HEK293 (cell line): ENCODE measurements at regions not wholly inside any gene's neighbourhood (a gene's known extent, or its start where the extent isn't known, plus 50 kb on each side); places are given as distances from the start of the nearest gene placed in this dataset.
A peak's percentile ranks its signal among the peaks of the same experiment; 100 is the strongest.

ENCODE experiments used
- CTCF ChIA-PET: fragments of 350-600 bp; formaldehyde crosslinking; extraction: SDS; loops from one replicate; lab custom pipeline; 2021; ENCODE audit warnings: antibody characterized with exemption; lab: Yijun Ruan, JAX
- POLR2A ChIA-PET: fragments of 300-600 bp; formaldehyde crosslinking; extraction: SDS; loops from one replicate; lab custom pipeline; 2020; ENCODE audit warnings: antibody characterized with exemption, inconsistent platforms; lab: Yijun Ruan, JAX
- H3K27ac ChIP-seq: fragments of 200-500 bp; sonication (Bioruptor generic); 2 replicates; pipeline ENCODE4 v1.5.1; 2014; ENCODE audit warnings: low read depth, low read length, control low read depth, inconsistent platforms; ENCODE audit errors: extremely low read depth
- H3K36me3 ChIP-seq, 2 experiments: fragments of 200-500 bp in 1 of 2; sonication (Bioruptor generic) in 1 of 2; 1 replicate in 1 of 2; 2 replicates in 1 of 2; pipeline ENCODE4 v1.5.1; 2014 to 2017; ENCODE audit warnings: inconsistent platforms in 2 of 2, low read length in 2 of 2; ENCODE audit not compliant: control insufficient read depth in 2 of 2, insufficient read depth in 1 of 2
- H3K4me1 ChIP-seq: fragments of 200-500 bp; sonication (Bioruptor generic); 2 replicates; pipeline ENCODE4 v1.5.1; 2014; ENCODE audit warnings: mild to moderate bottlenecking, low read length, inconsistent platforms; ENCODE audit not compliant: control insufficient read depth, insufficient read depth
- H3K4me3 ChIP-seq: 2 replicates; pipeline ENCODE4 v1.5.1; 2011; ENCODE audit warnings: low read depth, mild to moderate bottlenecking, control low read depth, low read length, moderate library complexity
- H3K9me3 ChIP-seq: fragments of 200-500 bp; sonication (Bioruptor generic); 2 replicates; pipeline ENCODE4 v1.5.1; 2014; ENCODE audit warnings: low read depth, low read length, inconsistent platforms; ENCODE audit not compliant: control insufficient read depth, insufficient read depth
- BCL11B ChIP-seq: fragments of 450-650 bp; formaldehyde crosslinking; IDR thresholded peaks from 2 replicates; pipeline ENCODE4 v1.5.1; 2016; ENCODE audit warnings: low read depth, missing biosample characterization, missing genetic modification characterization
- GLIS1 ChIP-seq: fragments of 450-650 bp; formaldehyde crosslinking; IDR thresholded peaks from 2 replicates; pipeline ENCODE4 v1.5.1; 2016; ENCODE audit warnings: missing biosample characterization, missing genetic modification characterization
- GLIS2 ChIP-seq: fragments of 450-650 bp; formaldehyde crosslinking; IDR thresholded peaks from 2 replicates; pipeline ENCODE4 v1.5.1; 2016; ENCODE audit warnings: missing biosample characterization, missing genetic modification characterization
- KLF1 ChIP-seq: fragments of 450-650 bp; formaldehyde crosslinking; IDR thresholded peaks from 2 replicates; pipeline ENCODE4 v1.5.1; 2016; ENCODE audit warnings: missing biosample characterization, missing genetic modification characterization
- MEIS1 ChIP-seq: sonication (generic); formaldehyde crosslinking; IDR thresholded peaks from 2 replicates; pipeline ENCODE4 v1.8.1; 2022; ENCODE audit warnings: missing genetic modification reagents, mild to moderate bottlenecking, borderline replicate concordance
- SCRT1 ChIP-seq: fragments of 450-650 bp; formaldehyde crosslinking; IDR thresholded peaks from 2 replicates; pipeline ENCODE4 v1.5.1; 2016; ENCODE audit warnings: missing biosample characterization, missing genetic modification characterization, borderline replicate concordance
- TCF7L2 ChIP-seq: IDR thresholded peaks from 2 replicates; pipeline ENCODE4 v1.6.1; 2011; ENCODE audit warnings: low read depth, mild to moderate bottlenecking, inconsistent platforms, low read length, moderate library complexity, borderline replicate concordance
- YY2 ChIP-seq: fragments of 450-650 bp; formaldehyde crosslinking; IDR thresholded peaks from 2 replicates; pipeline ENCODE4 v1.5.1; 2016; ENCODE audit warnings: missing biosample characterization, missing genetic modification characterization
- ZBTB17 ChIP-seq: fragments of 450-650 bp; formaldehyde crosslinking; IDR thresholded peaks from 2 replicates; pipeline ENCODE4 v1.5.1; 2016; ENCODE audit warnings: missing biosample characterization, missing genetic modification characterization
- ZBTB20 ChIP-seq: fragments of 450-650 bp; formaldehyde crosslinking; IDR thresholded peaks from 2 replicates; pipeline ENCODE4 v1.5.1; 2016; ENCODE audit warnings: missing biosample characterization, missing genetic modification characterization
- ZFP69B ChIP-seq: fragments of 450-650 bp; formaldehyde crosslinking; IDR thresholded peaks from 2 replicates; pipeline ENCODE4 v1.5.1; 2016; ENCODE audit warnings: missing biosample characterization, missing genetic modification characterization
- ZNF121 ChIP-seq: fragments of 450-650 bp; formaldehyde crosslinking; IDR thresholded peaks from 2 replicates; pipeline ENCODE4 v1.5.1; 2016; ENCODE audit warnings: missing biosample characterization, missing genetic modification characterization
- ZNF169 ChIP-seq: fragments of 450-650 bp; formaldehyde crosslinking; IDR thresholded peaks from 2 replicates; pipeline ENCODE4 v1.5.1; 2016; ENCODE audit warnings: missing biosample characterization, missing genetic modification characterization
- ZNF174 ChIP-seq: fragments of 450-650 bp; formaldehyde crosslinking; IDR thresholded peaks from 2 replicates; pipeline ENCODE4 v1.5.0; 2017; ENCODE audit warnings: missing biosample characterization, mild to moderate bottlenecking, missing genetic modification characterization
- ZNF223 ChIP-seq: fragments of 450-650 bp; formaldehyde crosslinking; IDR thresholded peaks from 2 replicates; pipeline ENCODE4 v1.5.1; 2016; ENCODE audit warnings: missing biosample characterization, missing genetic modification characterization
- ZNF311 ChIP-seq: fragments of 450-650 bp; formaldehyde crosslinking; IDR thresholded peaks from 2 replicates; pipeline ENCODE4 v1.5.1; 2017; ENCODE audit warnings: missing biosample characterization, missing genetic modification characterization, borderline replicate concordance
- ZNF610 ChIP-seq: fragments of 450-650 bp; formaldehyde crosslinking; IDR thresholded peaks from 2 replicates; pipeline ENCODE4 v1.5.1; 2016; ENCODE audit warnings: missing biosample characterization, missing genetic modification characterization, borderline replicate concordance
- TF ChIP-seq, protein P1 (sequence below): fragments of 450-650 bp; formaldehyde crosslinking; IDR thresholded peaks from 2 replicates; pipeline ENCODE4 v1.5.1; 2017; ENCODE audit warnings: missing biosample characterization, missing genetic modification characterization
- TF ChIP-seq, protein P2 (sequence below): fragments of 450-650 bp; formaldehyde crosslinking; IDR thresholded peaks from 2 replicates; pipeline ENCODE4 v1.5.1; 2016; ENCODE audit warnings: missing biosample characterization, missing genetic modification characterization
- TF ChIP-seq, protein P3 (sequence below): fragments of 450-650 bp; formaldehyde crosslinking; IDR thresholded peaks from 2 replicates; pipeline ENCODE4 v1.5.1; 2017; ENCODE audit warnings: missing biosample characterization, missing genetic modification characterization
- TF ChIP-seq, protein P4 (sequence below): IDR thresholded peaks from 2 replicates; pipeline ENCODE4 v1.6.1; 2011; ENCODE audit warnings: mild to moderate bottlenecking, low read depth, low read length, borderline replicate concordance
- TF ChIP-seq, protein P5 (sequence below): fragments of 450-650 bp; formaldehyde crosslinking; IDR thresholded peaks from 2 replicates; pipeline ENCODE4 v1.5.1; 2016; ENCODE audit warnings: missing biosample characterization, missing genetic modification characterization

- Histone ChIP-seq H3K4me1 (no peaks in the 10 kb centered on the region), H3K9me3 (no peaks in the 10 kb centered on the region), H3K4me3 (no peak overlapping the region), H3K36me3 (peaks cover 0 to 15% of the 10 kb centered on the region in 2 experiments; a peak in 2 of 3 replicates), H3K27ac (no peak overlapping the region)
- CTCF ChIA-PET, result no interaction called here
- no peak for TF ChIP-seq ZBTB17 (tag by site-specific recombination)
- TF ChIP-seq, protein P1, sequence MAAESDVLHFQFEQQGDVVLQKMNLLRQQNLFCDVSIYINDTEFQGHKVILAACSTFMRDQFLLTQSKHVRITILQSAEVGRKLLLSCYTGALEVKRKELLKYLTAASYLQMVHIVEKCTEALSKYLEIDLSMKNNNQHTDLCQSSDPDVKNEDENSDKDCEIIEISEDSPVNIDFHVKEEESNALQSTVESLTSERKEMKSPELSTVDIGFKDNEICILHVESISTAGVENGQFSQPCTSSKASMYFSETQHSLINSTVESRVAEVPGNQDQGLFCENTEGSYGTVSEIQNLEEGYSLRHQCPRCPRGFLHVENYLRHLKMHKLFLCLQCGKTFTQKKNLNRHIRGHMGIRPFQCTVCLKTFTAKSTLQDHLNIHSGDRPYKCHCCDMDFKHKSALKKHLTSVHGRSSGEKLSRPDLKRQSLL, result no peak
- POLR2A ChIA-PET, result no interaction called here
Observed at GRCh38 chr5:94045839-94046782, 304.7 kb upstream of the POU5F2 start.

DNA sequence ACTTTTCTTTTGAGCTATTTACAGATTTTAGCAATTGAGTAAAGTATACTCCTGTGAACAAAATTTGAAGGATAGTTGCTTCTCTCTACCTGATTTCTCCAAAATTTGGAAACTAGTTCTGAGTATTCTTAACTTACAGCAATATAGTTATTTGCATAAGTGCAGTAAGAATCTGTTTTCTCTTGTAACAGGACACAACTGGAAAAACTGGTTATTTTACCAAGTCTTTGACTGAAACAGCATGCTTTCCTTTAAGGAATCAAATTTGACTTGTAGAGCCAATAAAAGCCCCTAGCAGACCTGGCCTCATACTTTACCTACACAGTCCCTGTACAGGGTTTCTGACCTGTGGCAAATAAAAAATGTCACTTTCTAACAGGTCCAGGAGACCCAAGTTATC is 301.9 kb upstream of the POU5F2 start:
- Histone ChIP-seq H3K27ac (no peak overlapping the region), H3K9me3 (no peaks in the 10 kb centered on the region), H3K4me3 (no peak overlapping the region), H3K36me3 (peaks cover 0 to 10% of the 10 kb centered on the region in 2 experiments; a peak in 1 of 3 replicates), H3K4me1 (no peaks in the 10 kb centered on the region)
- POLR2A ChIA-PET, result no interaction called here
- TF ChIP-seq SCRT1 (tag by site-specific recombination) (no peak), KLF1 (tag by site-specific recombination) (no peak), YY2 (tag by site-specific recombination) (no peak), ZNF311 (tag by site-specific recombination) (no peak), ZNF610 (tag by site-specific recombination) (no peak), ZNF174 (tag by site-specific recombination) (no peak), GLIS1 (no peak), GLIS2 (tag by site-specific recombination) (no peak), ZNF121 (no peak), ZNF169 (tag by site-specific recombination) (no peak), ZBTB20 (tag by site-specific recombination) (no peak)
- TF ChIP-seq, protein P2, sequence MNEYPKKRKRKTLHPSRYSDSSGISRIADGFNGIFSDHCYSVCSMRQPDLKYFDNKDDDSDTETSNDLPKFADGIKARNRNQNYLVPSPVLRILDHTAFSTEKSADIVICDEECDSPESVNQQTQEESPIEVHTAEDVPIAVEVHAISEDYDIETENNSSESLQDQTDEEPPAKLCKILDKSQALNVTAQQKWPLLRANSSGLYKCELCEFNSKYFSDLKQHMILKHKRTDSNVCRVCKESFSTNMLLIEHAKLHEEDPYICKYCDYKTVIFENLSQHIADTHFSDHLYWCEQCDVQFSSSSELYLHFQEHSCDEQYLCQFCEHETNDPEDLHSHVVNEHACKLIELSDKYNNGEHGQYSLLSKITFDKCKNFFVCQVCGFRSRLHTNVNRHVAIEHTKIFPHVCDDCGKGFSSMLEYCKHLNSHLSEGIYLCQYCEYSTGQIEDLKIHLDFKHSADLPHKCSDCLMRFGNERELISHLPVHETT (tag by site-specific recombination), result no peak
- TF ChIP-seq, protein P3, sequence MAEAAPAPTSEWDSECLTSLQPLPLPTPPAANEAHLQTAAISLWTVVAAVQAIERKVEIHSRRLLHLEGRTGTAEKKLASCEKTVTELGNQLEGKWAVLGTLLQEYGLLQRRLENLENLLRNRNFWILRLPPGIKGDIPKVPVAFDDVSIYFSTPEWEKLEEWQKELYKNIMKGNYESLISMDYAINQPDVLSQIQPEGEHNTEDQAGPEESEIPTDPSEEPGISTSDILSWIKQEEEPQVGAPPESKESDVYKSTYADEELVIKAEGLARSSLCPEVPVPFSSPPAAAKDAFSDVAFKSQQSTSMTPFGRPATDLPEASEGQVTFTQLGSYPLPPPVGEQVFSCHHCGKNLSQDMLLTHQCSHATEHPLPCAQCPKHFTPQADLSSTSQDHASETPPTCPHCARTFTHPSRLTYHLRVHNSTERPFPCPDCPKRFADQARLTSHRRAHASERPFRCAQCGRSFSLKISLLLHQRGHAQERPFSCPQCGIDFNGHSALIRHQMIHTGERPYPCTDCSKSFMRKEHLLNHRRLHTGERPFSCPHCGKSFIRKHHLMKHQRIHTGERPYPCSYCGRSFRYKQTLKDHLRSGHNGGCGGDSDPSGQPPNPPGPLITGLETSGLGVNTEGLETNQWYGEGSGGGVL (tag by site-specific recombination), result no peak
- CTCF ChIA-PET, result no interaction called here

DNA sequence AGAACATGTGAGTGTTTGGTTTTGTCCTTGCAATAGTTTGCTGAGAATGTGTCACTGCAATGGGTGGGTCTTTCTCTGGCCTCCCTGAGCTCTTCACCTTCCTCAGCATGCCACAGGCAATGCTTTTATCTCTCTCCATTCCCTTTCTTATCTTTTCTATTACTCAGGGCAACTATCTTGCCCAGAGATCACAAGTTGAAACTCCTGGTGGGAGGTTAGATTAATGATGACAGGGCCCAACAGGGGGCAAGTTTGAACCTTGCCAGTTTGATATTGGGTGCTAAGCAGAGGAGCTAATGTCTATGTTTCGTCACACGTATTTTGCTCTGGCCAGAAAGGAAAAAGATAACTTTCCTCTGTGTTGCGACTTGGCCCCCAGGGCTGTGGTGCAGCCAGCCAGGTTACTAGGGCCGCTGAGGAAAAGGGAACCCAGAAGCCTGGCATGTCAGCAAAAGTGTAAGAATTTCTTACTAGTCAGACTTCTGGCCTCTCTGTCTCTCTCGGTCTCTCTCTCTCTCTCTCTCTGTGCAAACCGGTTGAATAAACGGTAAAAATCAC is 299.3 kb upstream of the POU5F2 start:
- peaks cover 0 to 9% of the 10 kb centered on the region in 2 experiments; a peak in 1 of 3 replicates for H3K36me3 ChIP-seq
- no peak overlapping the region for H3K4me3 ChIP-seq
- POLR2A ChIA-PET, result no interaction called here
- H3K9me3 ChIP-seq, result no peaks in the 10 kb centered on the region
- H3K27ac ChIP-seq, result no peak overlapping the region
- CTCF ChIA-PET, result no interaction called here
- H3K4me1 ChIP-seq, result no peaks in the 10 kb centered on the region
- TF ChIP-seq, protein P4, sequence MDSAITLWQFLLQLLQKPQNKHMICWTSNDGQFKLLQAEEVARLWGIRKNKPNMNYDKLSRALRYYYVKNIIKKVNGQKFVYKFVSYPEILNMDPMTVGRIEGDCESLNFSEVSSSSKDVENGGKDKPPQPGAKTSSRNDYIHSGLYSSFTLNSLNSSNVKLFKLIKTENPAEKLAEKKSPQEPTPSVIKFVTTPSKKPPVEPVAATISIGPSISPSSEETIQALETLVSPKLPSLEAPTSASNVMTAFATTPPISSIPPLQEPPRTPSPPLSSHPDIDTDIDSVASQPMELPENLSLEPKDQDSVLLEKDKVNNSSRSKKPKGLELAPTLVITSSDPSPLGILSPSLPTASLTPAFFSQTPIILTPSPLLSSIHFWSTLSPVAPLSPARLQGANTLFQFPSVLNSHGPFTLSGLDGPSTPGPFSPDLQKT, result no peak
- TF ChIP-seq MEIS1 (CRISPR knock-in tag), result no peak
- no peak for TF ChIP-seq ZNF223 (tag by site-specific recombination)
- TF ChIP-seq BCL11B, result no peak
- TF ChIP-seq, protein P5, sequence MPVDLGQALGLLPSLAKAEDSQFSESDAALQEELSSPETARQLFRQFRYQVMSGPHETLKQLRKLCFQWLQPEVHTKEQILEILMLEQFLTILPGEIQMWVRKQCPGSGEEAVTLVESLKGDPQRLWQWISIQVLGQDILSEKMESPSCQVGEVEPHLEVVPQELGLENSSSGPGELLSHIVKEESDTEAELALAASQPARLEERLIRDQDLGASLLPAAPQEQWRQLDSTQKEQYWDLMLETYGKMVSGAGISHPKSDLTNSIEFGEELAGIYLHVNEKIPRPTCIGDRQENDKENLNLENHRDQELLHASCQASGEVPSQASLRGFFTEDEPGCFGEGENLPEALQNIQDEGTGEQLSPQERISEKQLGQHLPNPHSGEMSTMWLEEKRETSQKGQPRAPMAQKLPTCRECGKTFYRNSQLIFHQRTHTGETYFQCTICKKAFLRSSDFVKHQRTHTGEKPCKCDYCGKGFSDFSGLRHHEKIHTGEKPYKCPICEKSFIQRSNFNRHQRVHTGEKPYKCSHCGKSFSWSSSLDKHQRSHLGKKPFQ (tag by site-specific recombination), result 0 out of 2 replicates have a peak, but pooled peaks have one; percentile 36
- TF ChIP-seq TCF7L2, result peak; percentile 28; the same call in 1 of the 2 replicates
- no peak for TF ChIP-seq ZFP69B (tag by site-specific recombination)
